ENCODE measurements at regions not wholly inside any gene's neighbourhood (a gene's known extent, or its start where the extent isn't known, plus 50 kb on each side); places are given as distances from the start of the nearest gene placed in this dataset.

DNA sequence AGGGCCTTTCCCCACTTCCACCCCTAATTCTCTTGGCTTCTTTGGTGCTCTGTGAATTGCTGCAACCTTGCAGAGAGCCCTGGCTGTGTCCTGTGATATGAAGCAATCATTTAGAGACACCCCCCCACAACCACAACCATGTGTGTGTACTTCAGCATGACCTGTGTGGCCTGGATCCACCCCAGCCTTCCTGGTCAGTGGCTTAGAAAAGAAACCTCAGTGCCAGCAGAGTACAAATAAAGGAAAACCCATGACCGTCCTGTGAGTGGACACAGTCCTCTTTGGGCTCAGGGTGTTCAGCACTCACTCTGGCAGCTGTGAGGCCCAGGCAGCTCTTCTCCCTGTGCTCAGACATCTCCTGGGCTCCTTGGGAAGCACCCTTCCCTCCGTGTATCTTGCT is 206.6 kb upstream of the DIO3 start:
- DNase-seq (ENCODE audit: insufficient read length, low spot score, missing footprints) = no peak
- Histone ChIP-seq H3K79me2 (ENCODE audit: insufficient read depth, low read length) (no peaks in the 10 kb centered on the region), H2AFZ (ENCODE audit: low read length) (no peak overlapping the region), H3K27ac (ENCODE audit: low read depth, low read length) (no peak overlapping the region), H3K9me3 (ENCODE audit: low read depth, low read length) (no peaks in the 10 kb centered on the region), H3K4me2 (ENCODE audit: insufficient read depth, low read length) (no peak overlapping the region), H3K27me3 (ENCODE audit: insufficient read depth, low read length) (peaks cover 5% of the 10 kb centered on the region), H3K36me3 (ENCODE audit: insufficient read depth, low read length) (no peaks in the 10 kb centered on the region), H3K4me1 (ENCODE audit: insufficient read depth, low read length) (no peaks in the 10 kb centered on the region), H4K20me1 (ENCODE audit: insufficient read depth, low read length) (no peaks in the 10 kb centered on the region), H3K4me3 (ENCODE audit: insufficient read depth, low read length) (no peak overlapping the region)
- TF ChIP-seq CTCF (IDR thresholded peaks at IDR 0.05; ENCODE audit: extremely low read depth, low read depth, low read length) = no peak

DNA sequence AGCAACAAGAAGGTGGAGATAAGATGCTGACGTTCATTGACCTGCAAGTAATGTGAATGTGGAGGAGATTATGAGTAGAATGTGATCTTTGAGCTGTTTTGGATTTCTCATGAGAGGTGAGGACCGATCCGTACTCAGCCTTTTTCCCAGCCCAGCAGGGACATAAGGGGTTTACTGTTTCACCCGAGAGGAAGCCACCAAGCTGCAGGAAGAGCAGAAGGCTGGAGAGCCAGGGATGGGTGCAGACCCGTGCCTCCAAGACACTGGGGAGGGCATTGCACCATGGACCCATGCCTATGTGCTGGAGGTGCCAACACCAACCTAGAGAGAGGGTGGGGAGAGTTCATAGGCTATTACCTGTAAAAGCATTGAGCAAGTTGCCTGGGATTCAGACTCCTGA is 206.0 kb upstream of the DIO3 start:
- no peaks in the 10 kb centered on the region for H3K9me3 ChIP-seq (ENCODE audit: low read depth, low read length)
- H3K79me2 ChIP-seq (ENCODE audit: insufficient read depth, low read length) = no peaks in the 10 kb centered on the region
- peaks cover 5% of the 10 kb centered on the region for H3K27me3 ChIP-seq (ENCODE audit: insufficient read depth, low read length)
- no peaks in the 10 kb centered on the region for H3K36me3 ChIP-seq (ENCODE audit: insufficient read depth, low read length)
- no peak overlapping the region for H3K4me2 ChIP-seq (ENCODE audit: insufficient read depth, low read length)
- TF ChIP-seq CTCF (IDR thresholded peaks at IDR 0.05; ENCODE audit: extremely low read depth, low read depth, low read length) = no peak
- H3K4me1 ChIP-seq (ENCODE audit: insufficient read depth, low read length) = no peaks in the 10 kb centered on the region
- H2AFZ ChIP-seq (ENCODE audit: low read length) = no peak overlapping the region
- no peak overlapping the region for H3K4me3 ChIP-seq (ENCODE audit: insufficient read depth, low read length)
- no peaks in the 10 kb centered on the region for H4K20me1 ChIP-seq (ENCODE audit: insufficient read depth, low read length)
- no peak overlapping the region for H3K27ac ChIP-seq (ENCODE audit: low read depth, low read length)
- no peak for DNase-seq (ENCODE audit: insufficient read length, low spot score, missing footprints)

DNA sequence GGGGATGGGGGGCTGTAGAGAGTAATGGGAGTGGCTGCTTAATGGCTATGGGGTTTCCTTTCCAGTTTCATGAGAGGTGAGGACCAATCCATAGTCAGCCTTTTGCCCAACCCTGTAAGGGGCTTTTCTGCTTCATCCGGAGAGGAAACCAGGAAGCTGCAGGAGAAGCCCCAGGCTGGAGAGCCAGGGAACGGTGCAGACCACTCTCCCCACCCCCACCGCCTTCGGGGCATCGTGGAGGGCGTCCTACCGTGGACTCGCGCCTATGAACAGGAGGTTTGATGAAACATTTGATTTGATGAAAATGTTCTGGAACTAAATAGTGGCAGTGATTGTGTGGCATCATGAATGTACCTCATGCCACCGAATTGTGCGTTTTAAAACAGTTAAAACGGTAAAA is 204.3 kb upstream of the DIO3 start:
- H3K4me2 ChIP-seq (ENCODE audit: insufficient read depth, low read length) = no peak overlapping the region
- H4K20me1 ChIP-seq (ENCODE audit: insufficient read depth, low read length) = no peaks in the 10 kb centered on the region
- H3K36me3 ChIP-seq (ENCODE audit: insufficient read depth, low read length) = no peaks in the 10 kb centered on the region
- no peaks in the 10 kb centered on the region for H3K79me2 ChIP-seq (ENCODE audit: insufficient read depth, low read length)
- no peak for DNase-seq (ENCODE audit: insufficient read length, low spot score, missing footprints)
- H3K4me3 ChIP-seq (ENCODE audit: insufficient read depth, low read length) = no peak overlapping the region
- H3K27me3 ChIP-seq (ENCODE audit: insufficient read depth, low read length) = peaks cover 5% of the 10 kb centered on the region
- TF ChIP-seq CTCF (IDR thresholded peaks at IDR 0.05; ENCODE audit: extremely low read depth, low read depth, low read length) = no peak
- H3K9me3 ChIP-seq (ENCODE audit: low read depth, low read length) = no peaks in the 10 kb centered on the region
- no peaks in the 10 kb centered on the region for H3K4me1 ChIP-seq (ENCODE audit: insufficient read depth, low read length)
- H2AFZ ChIP-seq (ENCODE audit: low read length) = no peak overlapping the region
- H3K27ac ChIP-seq (ENCODE audit: low read depth, low read length) = no peak overlapping the region

GRCh38 chr14:101357559-101358319 is 203.6 kb upstream of the DIO3 start:
- Histone ChIP-seq H4K20me1 (ENCODE audit: insufficient read depth, low read length) (no peaks in the 10 kb centered on the region), H3K27me3 (ENCODE audit: insufficient read depth, low read length) (peaks cover 5% of the 10 kb centered on the region), H3K79me2 (ENCODE audit: insufficient read depth, low read length) (no peaks in the 10 kb centered on the region), H3K36me3 (ENCODE audit: insufficient read depth, low read length) (no peaks in the 10 kb centered on the region), H2AFZ (ENCODE audit: low read length) (no peak overlapping the region), H3K9me3 (ENCODE audit: low read depth, low read length) (no peaks in the 10 kb centered on the region), H3K4me1 (ENCODE audit: insufficient read depth, low read length) (no peaks in the 10 kb centered on the region), H3K4me3 (ENCODE audit: insufficient read depth, low read length) (no peak overlapping the region), H3K27ac (ENCODE audit: low read depth, low read length) (no peak overlapping the region), H3K4me2 (ENCODE audit: insufficient read depth, low read length) (no peak overlapping the region)
- DNase-seq (ENCODE audit: insufficient read length, low spot score, missing footprints) = no peak
- TF ChIP-seq CTCF (IDR thresholded peaks at IDR 0.05; ENCODE audit: extremely low read depth, low read depth, low read length) = no peak
